ENCODE measurements at regions not wholly inside any gene's neighbourhood (a gene's known extent, or its start where the extent isn't known, plus 50 kb on each side); places are given as distances from the start of the nearest gene placed in this dataset.
A peak's percentile ranks its signal among the peaks of the same experiment; 100 is the strongest.

- DNase-seq (ENCODE audit: low spot score) = no peak
Measured at GRCh38 chr3:194804796-194805195, 119.1 kb downstream of the FAM43A start.

- DNase-seq (ENCODE audit: low spot score) = no peak
Measured at GRCh38 chr3:194805546-194805945, 119.9 kb downstream of the FAM43A start.

- DNase-seq (ENCODE audit: low spot score) = no peak
Measured at GRCh38 chr3:194806991-194807630, 121.4 kb downstream of the FAM43A start.

- DNase-seq (ENCODE audit: low spot score) = no peak
Measured at GRCh38 chr3:194808640-194809097, 123.0 kb downstream of the FAM43A start.

GRCh38 chr3:194809382-194809781, 123.7 kb downstream of the FAM43A start:
- no peak for DNase-seq (ENCODE audit: low spot score)

- DNase-seq (ENCODE audit: low spot score) = no peak
Measured at GRCh38 chr3:194810076-194810475, 124.4 kb downstream of the FAM43A start.

- DNase-seq (ENCODE audit: low spot score) = no peak
Measured at GRCh38 chr3:194811118-194811517, 125.4 kb downstream of the FAM43A start.

- no peak for DNase-seq (ENCODE audit: low spot score)
Measured at GRCh38 chr3:194812176-194812575, 126.5 kb downstream of the FAM43A start.

- peak; percentile 39 for DNase-seq (ENCODE audit: low spot score)
Measured at GRCh38 chr3:194814878-194815357, 129.2 kb downstream of the FAM43A start.

- DNase-seq (ENCODE audit: low spot score) = no peak
Measured at GRCh38 chr3:194816748-194817591, 131.3 kb downstream of the FAM43A start.

- DNase-seq (ENCODE audit: low spot score) = no peak
Measured at GRCh38 chr3:194817592-194817930, 131.9 kb downstream of the FAM43A start.

- no peak for DNase-seq (ENCODE audit: low spot score)
Measured at GRCh38 chr3:194817936-194818335, 132.3 kb downstream of the FAM43A start.

- no peak for DNase-seq (ENCODE audit: low spot score)
Measured at GRCh38 chr3:194824100-194824499, 138.4 kb downstream of the FAM43A start.

- DNase-seq (ENCODE audit: low spot score) = no peak
Measured at GRCh38 chr3:194824701-194825111, 139.0 kb downstream of the FAM43A start.

GRCh38 chr3:194826594-194826993, 140.9 kb downstream of the FAM43A start:
- no peak for DNase-seq (ENCODE audit: low spot score)

GRCh38 chr3:194827486-194827885, 141.8 kb downstream of the FAM43A start:
- DNase-seq (ENCODE audit: low spot score) = no peak

GRCh38 chr3:194828116-194828515, 142.4 kb downstream of the FAM43A start:
- no peak for DNase-seq (ENCODE audit: low spot score)

- no peak for DNase-seq (ENCODE audit: low spot score)
Measured at GRCh38 chr3:194828926-194829325, 143.2 kb downstream of the FAM43A start.

GRCh38 chr3:194830401-194830800, 144.7 kb downstream of the FAM43A start:
- DNase-seq (ENCODE audit: low spot score) = no peak

GRCh38 chr3:194830978-194831377, 145.3 kb downstream of the FAM43A start:
- DNase-seq (ENCODE audit: low spot score) = no peak

- DNase-seq (ENCODE audit: low spot score) = no peak
Measured at GRCh38 chr3:194832346-194833104, 146.8 kb downstream of the FAM43A start.

Data from umbilical cord (tissue), 1 donor.